DND-41 (cell line): ENCODE measurements at regions not wholly inside any gene's neighbourhood (a gene's known extent, or its start where the extent isn't known, plus 50 kb on each side); places are given as distances from the start of the nearest gene placed in this dataset.

ENCODE experiments used
- ATAC-seq: fragments of 200-7000 bp; cut with Tn5 transposase; 3 replicates; pipeline ENCODE4 v1.9.1; 2021; ENCODE audit warnings: low read depth; ENCODE audit not compliant: insufficient read depth
- DNase-seq: peaks from one replicate; pipeline ENCODE4 v3.0.0-alpha.2; 2020
- H2AFZ ChIP-seq: 2 replicates; pipeline ENCODE4 v1.6.0; 2012; ENCODE audit warnings: low read depth, low read length
- H3K27ac ChIP-seq: 2 replicates; pipeline ENCODE4 v1.5.1; 2012; ENCODE audit warnings: low read length, inconsistent platforms
- H3K27me3 ChIP-seq: fragments of 200-600 bp; sonication (generic); 2 replicates; pipeline ENCODE4 v1.6.0; 2012; ENCODE audit warnings: low read length, mild to moderate bottlenecking, inconsistent platforms; ENCODE audit not compliant: insufficient read depth, poor library complexity
- H3K36me3 ChIP-seq: 2 replicates; pipeline ENCODE4 v1.5.1; 2012; ENCODE audit warnings: low read length, inconsistent platforms; ENCODE audit not compliant: insufficient read depth
- H3K4me1 ChIP-seq: 2 replicates; pipeline ENCODE4 v1.5.1; 2012; ENCODE audit warnings: mild to moderate bottlenecking, low read length; ENCODE audit not compliant: insufficient read depth
- H3K4me2 ChIP-seq: 2 replicates; pipeline ENCODE4 v1.6.0; 2012; ENCODE audit warnings: mild to moderate bottlenecking, moderate library complexity, low read length, inconsistent platforms; ENCODE audit not compliant: insufficient read depth
- H3K4me3 ChIP-seq, 2 experiments: fragments of 200-600 bp in 1 of 2; shearing (Covaris generic) in 1 of 2; 2 replicates each; pipeline ENCODE4 v1.5.1; 2012 to 2016; ENCODE audit warnings: inconsistent platforms in 2 of 2, low read length in 2 of 2, mild to moderate bottlenecking in 2 of 2, low read depth in 1 of 2, moderate library complexity in 1 of 2
- H3K79me2 ChIP-seq: 2 replicates; pipeline ENCODE4 v1.6.0; 2012; ENCODE audit warnings: low read length, inconsistent platforms; ENCODE audit not compliant: insufficient read depth
- H3K9ac ChIP-seq: 2 replicates; pipeline ENCODE4 v1.6.0; 2012; ENCODE audit warnings: low read depth, mild to moderate bottlenecking, inconsistent platforms, low read length, moderate library complexity
- H3K9me3 ChIP-seq: 2 replicates; pipeline ENCODE4 v1.5.1; 2012; ENCODE audit warnings: low read length, moderate library complexity, mild to moderate bottlenecking, inconsistent platforms; ENCODE audit not compliant: insufficient read depth, severe bottlenecking
- H4K20me1 ChIP-seq: 2 replicates; pipeline ENCODE4 v1.6.0; 2012; ENCODE audit warnings: low read length; ENCODE audit not compliant: insufficient read depth
- CTCF ChIP-seq: IDR thresholded peaks from 2 replicates; pipeline ENCODE4 v1.5.1; 2012; ENCODE audit warnings: borderline replicate concordance, low read length, moderate library complexity, mild to moderate bottlenecking; ENCODE audit not compliant: poor library complexity, severe bottlenecking; ENCODE audit errors: extremely low read depth
- EZH2 ChIP-seq: IDR thresholded peaks from 3 replicates; pipeline ENCODE4 v1.6.1; 2012; ENCODE audit warnings: borderline replicate concordance, low read depth, mild to moderate bottlenecking, moderate library complexity, low read length, inconsistent platforms; ENCODE audit not compliant: severe bottlenecking

- Histone ChIP-seq H3K4me2 (no peak overlapping the region), H3K27ac (no peak overlapping the region), H3K36me3 (no peaks in the 10 kb centered on the region), H3K4me3 (no peak overlapping the region), H3K9ac (no peak overlapping the region), H3K4me1 (no peaks in the 10 kb centered on the region), H3K27me3 (no peaks in the 10 kb centered on the region), H3K9me3 (peaks cover 21% of the 10 kb centered on the region), H4K20me1 (no peaks in the 10 kb centered on the region), H2AFZ (no peak overlapping the region), H3K79me2 (no peaks in the 10 kb centered on the region)
- ATAC-seq (no peak), DNase-seq (no peak)
- TF ChIP-seq EZH2 (no peak), CTCF (no peak)
Measured at GRCh38 chr10:117444497-117445040, 69.3 kb upstream of the PDZD8 start.

- DNase-seq (no peak), ATAC-seq (no peak)
- Histone ChIP-seq H3K79me2 (no peaks in the 10 kb centered on the region), H3K4me1 (no peaks in the 10 kb centered on the region), H3K36me3 (no peaks in the 10 kb centered on the region), H3K4me3 (no peak overlapping the region), H3K9ac (no peak overlapping the region), H3K9me3 (peaks cover 21% of the 10 kb centered on the region), H2AFZ (no peak overlapping the region), H3K27ac (no peak overlapping the region), H4K20me1 (no peaks in the 10 kb centered on the region), H3K27me3 (no peaks in the 10 kb centered on the region), H3K4me2 (no peak overlapping the region)
- no peak for TF ChIP-seq CTCF
- TF ChIP-seq EZH2: no peak
Measured at GRCh38 chr10:117443686-117444041, 68.4 kb upstream of the PDZD8 start.

GRCh38 chr10:117442944-117443685 lies 67.9 kb upstream of the PDZD8 start:
- TF ChIP-seq EZH2 (no peak), CTCF (peak; percentile 73)
- Histone ChIP-seq H3K9ac (no peak overlapping the region), H3K4me2 (no peak overlapping the region), H3K36me3 (no peaks in the 10 kb centered on the region), H3K79me2 (no peaks in the 10 kb centered on the region), H3K4me3 (no peak overlapping the region), H3K9me3 (peaks cover 21% of the 10 kb centered on the region), H4K20me1 (no peaks in the 10 kb centered on the region), H3K4me1 (no peaks in the 10 kb centered on the region), H3K27ac (no peak overlapping the region), H3K27me3 (no peaks in the 10 kb centered on the region), H2AFZ (no peak overlapping the region)
- DNase-seq (peak; percentile 34), ATAC-seq (no peak)
